Panc1 (cell line): ENCODE measurements at regions not wholly inside any gene's neighbourhood (a gene's known extent, or its start where the extent isn't known, plus 50 kb on each side); places are given as distances from the start of the nearest gene placed in this dataset.

Source experiments
- ATAC-seq: fragments of 200-7000 bp; cut with Tn5 transposase; 2 replicates; pipeline ENCODE4 v1.9.1; 2020; ENCODE audit warnings: mild to moderate bottlenecking, moderate library complexity
- BruUV-seq: library from RNA; stranded (reverse); fragments of 400-500 nt; replicated peaks from 2 replicates; lab custom pipeline; 2021; lab: Mats Ljungman, UMichigan
- CTCF ChIA-PET: fragments of 300-600 bp; sonication (Branson Sonifier 250); formaldehyde crosslinking; loops from one replicate; lab custom pipeline; 2022; ENCODE audit warnings: antibody characterized with exemption; lab: Charles Lee
- POLR2A ChIA-PET: fragments of 300-600 bp; sonication (Branson Sonifier 250); formaldehyde crosslinking; loops from one replicate; lab custom pipeline; 2022; ENCODE audit warnings: antibody characterized with exemption; lab: Charles Lee
- DNase-seq: peaks from one replicate; pipeline ENCODE4 v3.0.0-alpha.2; 2010; ENCODE audit warnings: low read depth, low spot score
- H3K27ac ChIP-seq: 2 replicates; pipeline ENCODE4 v1.5.1; 2011; ENCODE audit warnings: mild to moderate bottlenecking, low read length, inconsistent platforms
- H3K27me3 ChIP-seq: fragments of 200-500 bp; sonication (Bioruptor generic); 2 replicates; pipeline ENCODE4 v1.6.0; 2014; ENCODE audit warnings: low read length, inconsistent platforms; ENCODE audit not compliant: control insufficient read depth, insufficient read depth
- H3K36me3 ChIP-seq: fragments of 200-500 bp; sonication (Bioruptor generic); 2 replicates; pipeline ENCODE4 v1.5.1; 2014; ENCODE audit warnings: inconsistent platforms, mild to moderate bottlenecking, low read length, moderate library complexity; ENCODE audit not compliant: control insufficient read depth, insufficient read depth
- H3K4me1 ChIP-seq: 2 replicates; pipeline ENCODE4 v1.5.1; 2011; ENCODE audit warnings: inconsistent platforms, mild to moderate bottlenecking, low read length, moderate library complexity; ENCODE audit not compliant: control insufficient read depth, insufficient read depth
- H3K4me3 ChIP-seq, 2 experiments: 2 replicates each; pipeline ENCODE4 v1.5.1; 2011 to 2012; ENCODE audit warnings: low read depth in 2 of 2, low read length in 2 of 2, mild to moderate bottlenecking in 2 of 2, inconsistent platforms in 1 of 2, moderate library complexity in 1 of 2
- H3K9me3 ChIP-seq: fragments of 200-500 bp; sonication (Bioruptor generic); 2 replicates; pipeline ENCODE4 v1.5.1; 2014; ENCODE audit warnings: low read depth, mild to moderate bottlenecking, inconsistent platforms, low read length, moderate library complexity; ENCODE audit not compliant: control insufficient read depth, insufficient read depth
- CTCF ChIP-seq: fragments of 450-650 bp; IDR thresholded peaks from 2 replicates; pipeline ENCODE4 v1.5.1; 2017; ENCODE audit warnings: mild to moderate bottlenecking
- POLR2AphosphoS5 ChIP-seq: IDR thresholded peaks from 2 replicates; pipeline ENCODE4 v1.6.1; 2012; ENCODE audit warnings: mild to moderate bottlenecking, low read depth, low read length, moderate library complexity
- REST ChIP-seq, 2 experiments: IDR thresholded peaks; 2 replicates each; pipeline ENCODE4 v1.6.1; 2011 to 2012; ENCODE audit warnings: low read depth in 2 of 2, control low read depth in 1 of 2, low read length in 1 of 2, mild to moderate bottlenecking in 1 of 2, moderate library complexity in 1 of 2; ENCODE audit not compliant: insufficient read depth in 1 of 2
- SIN3A ChIP-seq: IDR thresholded peaks from 2 replicates; pipeline ENCODE4 v1.6.1; 2012; ENCODE audit warnings: low read depth, mild to moderate bottlenecking, low read length, moderate library complexity, borderline replicate concordance; ENCODE audit not compliant: insufficient read depth
- TCF7L2 ChIP-seq: IDR thresholded peaks from 2 replicates; pipeline ENCODE4 v1.6.1; 2011; ENCODE audit warnings: mild to moderate bottlenecking, low read depth, low read length, inconsistent platforms
- in situ Hi-C: cut with HindIII; loops from 2 replicates; pipeline ENCODE4 v1.10.0; 2016; ENCODE audit warnings: low sequenced_read_pairs, low pct_unique_long_range_greater_than_20kb
- intact Hi-C: fragments of 100-400 bp; cut with micrococcal nuclease; formaldehyde crosslinking; loops from one replicate; pipeline ENCODE4 v1.10.0; 2022; ENCODE audit not compliant: unreplicated experiment

DNA sequence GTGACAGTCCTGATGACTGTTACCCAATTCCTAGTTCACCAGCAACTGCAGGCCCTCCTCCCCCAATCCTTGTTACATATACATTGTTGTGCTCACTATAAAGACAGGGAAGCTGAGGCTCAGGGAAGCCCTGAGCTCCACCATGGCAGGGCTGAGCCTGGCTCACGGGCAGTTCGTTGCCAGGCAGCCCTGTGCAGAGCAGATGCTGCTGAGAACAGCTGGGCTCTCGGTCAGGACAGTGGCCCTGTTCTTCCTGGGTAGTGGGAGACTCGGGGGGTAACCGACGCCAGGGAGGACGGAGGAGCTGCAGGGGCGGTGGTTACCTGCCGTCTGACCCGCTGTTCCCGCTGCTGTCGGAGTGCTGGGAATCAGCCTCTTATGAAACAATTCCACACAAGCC is 80.9 kb upstream of the ZNF469 start:
- in situ Hi-C loops: no loop called here
- no peak for TF ChIP-seq TCF7L2
- TF ChIP-seq CTCF: no peak
- no TSS peak for BruUV-seq
- Histone ChIP-seq H3K27ac (no peak overlapping the region), H3K27me3 (no peaks in the 10 kb centered on the region), H3K4me3 (no peak overlapping the region), H3K9me3 (no peaks in the 10 kb centered on the region), H3K4me1 (no peaks in the 10 kb centered on the region), H3K36me3 (no peaks in the 10 kb centered on the region)
- ChIA-PET CTCF (no interaction called here), POLR2A (no interaction called here)
- no peak for ATAC-seq
- no peak for DNase-seq
- intact Hi-C loops: no loop called here

- no peak overlapping the region for H3K4me3 ChIP-seq
- POLR2A ChIA-PET: interaction anchor here (0.6 kb wide), 1 partner anchor 218 kb away, joined by 3 read pairs; no protein-coding TSS in a partner anchor
- no peaks in the 10 kb centered on the region for H3K36me3 ChIP-seq
- TF ChIP-seq REST (IDR thresholded peaks at IDR 0.05; ENCODE audit: insufficient read depth in 1 of 2, low read depth in 2 of 2, low read length in 1 of 2) (no peak), SIN3A (no peak), CTCF (no peak), TCF7L2 (no peak), POLR2AphosphoS5 (no peak)
- DNase-seq: no peak
- H3K9me3 ChIP-seq: no peaks in the 10 kb centered on the region
- no peaks in the 10 kb centered on the region for H3K4me1 ChIP-seq
- no TSS peak for BruUV-seq
- no peak overlapping the region for H3K27ac ChIP-seq
- ATAC-seq: no peak
- intact Hi-C loops (no loop called here), in situ Hi-C loops (no loop called here)
- CTCF ChIA-PET: no interaction called here
- H3K27me3 ChIP-seq: no peaks in the 10 kb centered on the region
Measured at GRCh38 chr16:88302666-88303065, 80.1 kb upstream of the ZNF469 start.

DNA sequence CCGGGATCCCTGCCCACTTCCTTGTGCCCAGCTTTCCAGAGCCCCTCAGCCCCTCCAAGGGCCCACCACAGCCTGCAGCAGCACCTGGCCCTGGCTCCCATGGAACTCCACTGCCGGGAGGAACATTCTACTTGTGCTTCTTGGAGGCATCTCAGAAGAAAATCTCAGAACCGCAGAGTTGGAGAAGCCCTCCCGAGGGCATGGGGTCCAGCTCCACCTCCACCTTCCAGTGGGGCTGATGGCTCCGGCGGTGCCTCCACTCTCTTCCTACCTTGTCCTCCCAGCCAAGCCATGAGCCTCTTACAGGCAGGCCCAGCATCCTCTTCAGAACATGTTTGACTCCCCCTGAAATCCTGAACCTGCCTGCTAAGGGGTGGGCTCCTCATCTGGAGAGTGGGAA is 79.4 kb upstream of the ZNF469 start:
- Histone ChIP-seq H3K27me3 (no peaks in the 10 kb centered on the region), H3K4me3 (no peak overlapping the region), H3K27ac (no peak overlapping the region), H3K9me3 (no peaks in the 10 kb centered on the region), H3K4me1 (no peaks in the 10 kb centered on the region), H3K36me3 (no peaks in the 10 kb centered on the region)
- ChIA-PET POLR2A (no interaction called here), CTCF (no interaction called here)
- no peak for DNase-seq
- BruUV-seq: no TSS peak
- intact Hi-C loops (no loop called here), in situ Hi-C loops (no loop called here)
- no peak for ATAC-seq
- TF ChIP-seq REST (IDR thresholded peaks at IDR 0.05; ENCODE audit: insufficient read depth in 1 of 2, low read depth in 2 of 2, low read length in 1 of 2) (no peak), POLR2AphosphoS5 (no peak), CTCF (no peak), SIN3A (no peak), TCF7L2 (no peak)
